ENCODE measurements at regions not wholly inside any gene's neighbourhood (a gene's known extent, or its start where the extent isn't known, plus 50 kb on each side); places are given as distances from the start of the nearest gene placed in this dataset.

GRCh38 chr10:112092519-112092918 is 91.0 kb downstream of the GPAM start:
- Histone ChIP-seq H3K36me3 (ENCODE audit: control insufficient read depth in 2 of 2, insufficient read depth in 2 of 2, low read length in 1 of 2) (no peaks in the 10 kb centered on the region), H3K4me3 (no peak overlapping the region), H3K9me3 (replicated peaks; ENCODE audit: control insufficient read depth, insufficient read depth, low read length) (no peaks in the 10 kb centered on the region), H3K27me3 (replicated peaks in 1 of 2; ENCODE audit: control insufficient read depth in 2 of 2, insufficient read depth in 2 of 2, low read length in 1 of 2) (no peaks in the 10 kb centered on the region), H3K9ac (ENCODE audit: control insufficient read depth, insufficient read depth, low read length) (no peak overlapping the region), H3K27ac (ENCODE audit: control insufficient read depth, insufficient read depth) (no peak overlapping the region), H3K4me1 (ENCODE audit: control insufficient read depth, insufficient read depth, low read length) (no peaks in the 10 kb centered on the region), H4K20me1 (ENCODE audit: control insufficient read depth, insufficient read depth) (no peaks in the 10 kb centered on the region), H3K79me2 (ENCODE audit: control insufficient read depth, insufficient read depth, low read length) (no peaks in the 10 kb centered on the region), H3K4me2 (ENCODE audit: control insufficient read depth, insufficient read depth) (no peak overlapping the region), H2AFZ (ENCODE audit: control insufficient read depth, low read depth, low read length) (no peak overlapping the region)
- no peak for FAIRE-seq
- CTCF ChIA-PET, result no interaction called here
- intact Hi-C loops (cut with micrococcal nuclease; ENCODE audit: unreplicated experiment), result no loop called here
- RAD21 ChIA-PET (ENCODE audit: unreplicated experiment), result no interaction called here
- no peak for DNase-seq (ENCODE audit: low read depth, low spot score)
- TF ChIP-seq FOXK2 (IDR thresholded peaks at IDR 0.05), result no peak
- BruUV-seq (replicated peaks), result no TSS peak
- SMC1A ChIA-PET (ENCODE audit: uncharacterized antibody, unreplicated experiment), result no interaction called here
- POLR2A ChIA-PET, result no interaction called here
- WGBS (ENCODE audit: insufficient coverage, insufficient replicate concordance, low lambda C conversion rate, missing lambda C conversion rate), result 0% methylated on average over 1 of the region's 1 CpG
- in situ Hi-C loops (cut with MboI), result no loop called here
- no peak for ATAC-seq

- intact Hi-C loops (cut with micrococcal nuclease; ENCODE audit: unreplicated experiment) (no loop called here), in situ Hi-C loops (cut with MboI) (no loop called here)
- H3K4me2 ChIP-seq (ENCODE audit: control insufficient read depth, insufficient read depth), result no peak overlapping the region
- no peak overlapping the region for H2AFZ ChIP-seq (ENCODE audit: control insufficient read depth, low read depth, low read length)
- no peaks in the 10 kb centered on the region for H3K4me1 ChIP-seq (ENCODE audit: control insufficient read depth, insufficient read depth, low read length)
- FAIRE-seq (no peak), DNase-seq (ENCODE audit: low read depth, low spot score) (no peak), ATAC-seq (no peak)
- ChIA-PET RAD21 (ENCODE audit: unreplicated experiment) (no interaction called here), CTCF (no interaction called here), SMC1A (ENCODE audit: uncharacterized antibody, unreplicated experiment) (no interaction called here), POLR2A (no interaction called here)
- H3K27ac ChIP-seq (ENCODE audit: control insufficient read depth, insufficient read depth), result no peak overlapping the region
- no peak overlapping the region for H3K4me3 ChIP-seq
- no peaks in the 10 kb centered on the region for H3K27me3 ChIP-seq (replicated peaks in 1 of 2; ENCODE audit: control insufficient read depth in 2 of 2, insufficient read depth in 2 of 2, low read length in 1 of 2)
- WGBS (ENCODE audit: insufficient coverage, insufficient replicate concordance, low lambda C conversion rate, missing lambda C conversion rate), result 0% methylated on average over 3 of the region's 3 CpGs
- no peak overlapping the region for H3K9ac ChIP-seq (ENCODE audit: control insufficient read depth, insufficient read depth, low read length)
- BruUV-seq (replicated peaks), result no TSS peak
- H3K36me3 ChIP-seq (ENCODE audit: control insufficient read depth in 2 of 2, insufficient read depth in 2 of 2, low read length in 1 of 2), result no peaks in the 10 kb centered on the region
- no peaks in the 10 kb centered on the region for H3K9me3 ChIP-seq (replicated peaks; ENCODE audit: control insufficient read depth, insufficient read depth, low read length)
- no peaks in the 10 kb centered on the region for H4K20me1 ChIP-seq (ENCODE audit: control insufficient read depth, insufficient read depth)
- no peaks in the 10 kb centered on the region for H3K79me2 ChIP-seq (ENCODE audit: control insufficient read depth, insufficient read depth, low read length)
- TF ChIP-seq PAX5 (IDR thresholded peaks at IDR 0.05; ENCODE audit: borderline replicate concordance, low read depth, low read length) (no peak), ASH2L (IDR thresholded peaks at IDR 0.05; ENCODE audit: borderline replicate concordance, low read depth) (no peak), MYC (IDR thresholded peaks at IDR 0.05; ENCODE audit: insufficient read depth, insufficient read length, insufficient replicate concordance, low read length, severe bottlenecking) (no peak), RELA (IDR thresholded peaks at IDR 0.05; ENCODE audit: borderline replicate concordance, partially characterized antibody) (no peak), NBN (IDR thresholded peaks at IDR 0.05) (no peak), BRCA1 (IDR thresholded peaks at IDR 0.05; ENCODE audit: low read depth, low read length) (no peak), IRF4 (IDR thresholded peaks at IDR 0.05; ENCODE audit: low read depth, low read length) (no peak), PKNOX1 (IDR thresholded peaks at IDR 0.05) (no peak), TARDBP (IDR thresholded peaks at IDR 0.05; ENCODE audit: borderline replicate concordance) (no peak), MEF2A (IDR thresholded peaks at IDR 0.05; ENCODE audit: insufficient read depth, low read depth, low read length) (no peak), PBX3 (IDR thresholded peaks at IDR 0.05; ENCODE audit: insufficient replicate concordance, low read depth, low read length) (no peak), ELK1 (IDR thresholded peaks at IDR 0.05; ENCODE audit: low read depth, low read length) (no peak), STAT3 (IDR thresholded peaks at IDR 0.05; ENCODE audit: low read depth, low read length) (no peak), ATF7 (IDR thresholded peaks at IDR 0.05; ENCODE audit: low read depth) (no peak), POU2F2 (IDR thresholded peaks at IDR 0.05; ENCODE audit: borderline replicate concordance, low read depth, low read length) (no peak), JUNB (IDR thresholded peaks at IDR 0.05) (no peak), ETV6 (conservative IDR thresholded peaks at IDR 0.05 in 1 of 2, IDR thresholded peaks at IDR 0.05 in 1 of 2; ENCODE audit: borderline replicate concordance in 1 of 2, low read depth in 1 of 2) (no peak)
These were observed 88.6 kb downstream of the GPAM start for GRCh38 chr10:112094984-112095383.
